Naive thymus-derived CD4-positive, alpha-beta T cell (primary cell): ENCODE measurements at regions not wholly inside any gene's neighbourhood (a gene's known extent, or its start where the extent isn't known, plus 50 kb on each side); places are given as distances from the start of the nearest gene placed in this dataset.
"Not testable (repeated sequence)": the region's sequence is repeated elsewhere in the genome, so short reads cannot be mapped to it uniquely, and the experiment has no call there.

Source experiments
- ATAC-seq: fragments of 150-1000 bp; cut with Tn5 transposase; 2 replicates; pipeline ENCODE4 v1.10.0; 2021; ENCODE audit warnings: mild to moderate bottlenecking, moderate library complexity
- CTCF ChIA-PET: fragments of 350-600 bp; sonication (Branson Sonifier 250); formaldehyde crosslinking; loops from one replicate; lab custom pipeline; 2021; ENCODE audit warnings: antibody characterized with exemption; lab: Charles Lee
- POLR2A ChIA-PET: fragments of 350-600 bp; sonication (Branson Sonifier 250); formaldehyde crosslinking; loops from one replicate; lab custom pipeline; 2021; ENCODE audit warnings: antibody characterized with exemption, inconsistent platforms; lab: Charles Lee
- DNase-seq, 9 donors: peaks; one replicate each; pipeline versions ENCODE4 v3.0.0 to v3.0.0-alpha.2; 2020 to 2022; ENCODE audit warnings: mixed read lengths in 1 of 9
- H3K27ac ChIP-seq: one replicate; pipeline ENCODE4 v1.7.0; 2013; ENCODE audit warnings: mild to moderate bottlenecking, low read depth, low read length, moderate library complexity
- H3K27me3 ChIP-seq, 2 donors: one replicate each; pipeline ENCODE4 v1.7.0; 2013; ENCODE audit warnings: low read length in 2 of 2, mild to moderate bottlenecking in 2 of 2, moderate library complexity in 2 of 2; ENCODE audit not compliant: control insufficient read depth in 2 of 2, insufficient read depth in 2 of 2
- H3K36me3 ChIP-seq, 3 experiments: 1 replicate in 2 of 3; 2 replicates in 1 of 3; pipeline ENCODE4 v1.7.0; 2013; ENCODE audit warnings: low read length in 3 of 3, mild to moderate bottlenecking in 3 of 3, moderate library complexity in 1 of 3; ENCODE audit not compliant: insufficient read depth in 3 of 3, control insufficient read depth in 2 of 3
- H3K4me1 ChIP-seq, 2 donors: one replicate each; pipeline ENCODE4 v1.7.0; 2013; ENCODE audit warnings: low read length in 2 of 2, mild to moderate bottlenecking in 2 of 2, moderate library complexity in 1 of 2; ENCODE audit not compliant: control insufficient read depth in 2 of 2, insufficient read depth in 2 of 2
- H3K4me3 ChIP-seq: 2 replicates; pipeline ENCODE4 v1.7.0; 2013; ENCODE audit warnings: mild to moderate bottlenecking, low read length
- H3K9me3 ChIP-seq, 3 experiments: 1 replicate in 2 of 3; 2 replicates in 1 of 3; pipeline ENCODE4 v1.7.0; 2013; ENCODE audit warnings: low read length in 3 of 3; ENCODE audit not compliant: control insufficient read depth in 2 of 3
- H3K27ac Mint-ChIP-seq, 9 donors: one replicate each; pipeline ENCODE4 v1.8.0; 2020 to 2022; ENCODE audit warnings: mixed read lengths in 9 of 9, mild to moderate bottlenecking in 8 of 9, moderate library complexity in 5 of 9, inconsistent platforms in 2 of 9
- H3K27me3 Mint-ChIP-seq, 5 donors: one replicate each; pipeline ENCODE4 v1.8.0; 2021 to 2022; ENCODE audit warnings: mixed read lengths in 5 of 5, mild to moderate bottlenecking in 1 of 5
- H3K36me3 Mint-ChIP-seq, 5 donors: one replicate each; pipeline ENCODE4 v1.8.0; 2020 to 2022; ENCODE audit warnings: mixed read lengths in 5 of 5, mild to moderate bottlenecking in 3 of 5, inconsistent platforms in 1 of 5
- H3K4me1 Mint-ChIP-seq, 7 donors: one replicate each; pipeline ENCODE4 v1.8.0; 2020 to 2022; ENCODE audit warnings: mixed read lengths in 7 of 7, mild to moderate bottlenecking in 3 of 7, inconsistent platforms in 1 of 7
- H3K4me3 Mint-ChIP-seq, 10 donors: one replicate each; pipeline ENCODE4 v1.8.0; 2020 to 2022; ENCODE audit warnings: mild to moderate bottlenecking in 10 of 10, mixed read lengths in 10 of 10, moderate library complexity in 6 of 10, inconsistent platforms in 2 of 10
- H3K9me3 Mint-ChIP-seq, 11 donors: one replicate each; pipeline ENCODE4 v1.8.0; 2020 to 2022; ENCODE audit warnings: mixed read lengths in 11 of 11, mild to moderate bottlenecking in 4 of 11, inconsistent platforms in 1 of 11, moderate library complexity in 1 of 11
- intact Hi-C, 2 donors: fragments of 100-400 bp; cut with micrococcal nuclease; formaldehyde crosslinking; loops; one replicate each; pipeline ENCODE4 v1.15.1; 2023

GRCh38 chr2:143841935-143842334 is 678.0 kb downstream of the ZEB2 start:
- POLR2A ChIA-PET = no interaction called here
- intact Hi-C loops = no loop called here
- Mint-ChIP-seq H3K4me3 (no peak overlapping the region), H3K27me3 (peaks cover 4 to 40% (median 21%) of the 10 kb centered on the region in 5 donors), H3K9me3 (peaks cover 0 to 4% (median 0%) of the 10 kb centered on the region in 11 donors), H3K27ac (no peak overlapping the region), H3K36me3 (no peaks in the 10 kb centered on the region), H3K4me1 (peaks cover 0 to 1% (median 0%) of the 10 kb centered on the region in 7 donors)
- H3K4me3 ChIP-seq = no peak overlapping the region
- H3K27ac ChIP-seq = no peak overlapping the region
- H3K36me3 ChIP-seq = no peaks in the 10 kb centered on the region
- no peaks in the 10 kb centered on the region for H3K4me1 ChIP-seq
- no peaks in the 10 kb centered on the region for H3K27me3 ChIP-seq
- DNase-seq (no peak), ATAC-seq (no peak)
- CTCF ChIA-PET = no interaction called here
- H3K9me3 ChIP-seq = no peaks in the 10 kb centered on the region

DNA sequence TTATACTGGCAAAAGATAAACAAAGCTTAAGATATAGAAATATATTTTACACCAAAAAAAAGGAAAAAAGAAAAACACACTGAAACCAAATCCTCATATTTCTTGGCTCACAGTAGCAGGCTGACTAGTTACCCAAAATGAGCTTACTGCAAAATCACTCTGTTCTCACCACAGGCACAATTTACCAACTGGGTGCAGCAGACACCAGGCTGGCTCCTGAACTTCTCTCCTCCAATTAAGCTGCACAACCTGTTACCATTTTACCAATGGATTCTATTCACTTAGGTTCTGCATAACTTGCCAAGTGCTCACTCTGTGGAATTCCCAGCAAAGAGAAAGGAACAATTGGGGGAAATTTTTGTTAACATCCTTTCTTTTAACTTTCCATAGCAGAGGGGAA is 679.3 kb downstream of the ZEB2 start:
- Mint-ChIP-seq H3K36me3 (no peaks in the 10 kb centered on the region), H3K9me3 (peaks cover 0 to 5% (median 0%) of the 10 kb centered on the region in 11 donors), H3K4me3 (no peak overlapping the region), H3K27ac (no peak overlapping the region), H3K27me3 (peaks cover 2 to 29% (median 18%) of the 10 kb centered on the region in 5 donors), H3K4me1 (no peaks in the 10 kb centered on the region)
- ATAC-seq (no peak), DNase-seq (no peak)
- no peak overlapping the region for H3K4me3 ChIP-seq
- CTCF ChIA-PET = no interaction called here
- no peaks in the 10 kb centered on the region for H3K4me1 ChIP-seq
- no peaks in the 10 kb centered on the region for H3K27me3 ChIP-seq
- H3K27ac ChIP-seq = no peak overlapping the region
- no peaks in the 10 kb centered on the region for H3K36me3 ChIP-seq
- intact Hi-C loops = no loop called here
- POLR2A ChIA-PET = interaction anchor here (0.6 kb wide), 1 partner anchor 562 kb away, joined by 3 read pairs; no protein-coding TSS in a partner anchor
- no peaks in the 10 kb centered on the region for H3K9me3 ChIP-seq

DNA sequence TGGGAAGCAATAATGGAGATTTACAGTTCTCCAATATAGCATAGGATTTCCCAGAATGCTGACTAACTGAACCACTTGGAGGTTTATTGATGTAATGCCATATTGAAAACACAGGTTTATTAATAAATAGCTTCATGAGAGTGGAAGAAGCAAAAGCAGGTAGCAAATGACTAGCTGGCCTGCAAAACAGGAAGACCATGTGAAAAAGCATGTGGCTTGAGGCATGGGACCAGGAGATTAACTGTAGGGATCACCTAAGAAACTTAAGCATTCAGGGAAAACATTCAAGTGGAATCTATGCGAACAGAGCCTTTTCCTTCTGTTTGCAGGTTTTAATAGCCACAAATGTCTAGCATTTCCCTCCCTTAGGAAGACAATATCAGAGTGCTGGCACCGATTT is 679.7 kb downstream of the ZEB2 start:
- Histone ChIP-seq H3K9me3 (no peaks in the 10 kb centered on the region), H3K4me3 (no peak overlapping the region), H3K27me3 (no peaks in the 10 kb centered on the region), H3K36me3 (no peaks in the 10 kb centered on the region), H3K4me1 (no peaks in the 10 kb centered on the region), H3K27ac (no peak overlapping the region)
- ATAC-seq (no peak), DNase-seq (no peak)
- Mint-ChIP-seq H3K27me3 (peaks cover 2 to 25% (median 18%) of the 10 kb centered on the region in 5 donors), H3K4me1 (no peaks in the 10 kb centered on the region), H3K4me3 (no peak overlapping the region), H3K9me3 (peaks cover 0 to 5% (median 0%) of the 10 kb centered on the region in 11 donors), H3K27ac (no peak overlapping the region), H3K36me3 (no peaks in the 10 kb centered on the region)
- ChIA-PET CTCF (no interaction called here), POLR2A (interaction anchor here (0.6 kb wide), 1 partner anchor 562 kb away, joined by 3 read pairs; no protein-coding TSS in a partner anchor)
- intact Hi-C loops = no loop called here

DNA sequence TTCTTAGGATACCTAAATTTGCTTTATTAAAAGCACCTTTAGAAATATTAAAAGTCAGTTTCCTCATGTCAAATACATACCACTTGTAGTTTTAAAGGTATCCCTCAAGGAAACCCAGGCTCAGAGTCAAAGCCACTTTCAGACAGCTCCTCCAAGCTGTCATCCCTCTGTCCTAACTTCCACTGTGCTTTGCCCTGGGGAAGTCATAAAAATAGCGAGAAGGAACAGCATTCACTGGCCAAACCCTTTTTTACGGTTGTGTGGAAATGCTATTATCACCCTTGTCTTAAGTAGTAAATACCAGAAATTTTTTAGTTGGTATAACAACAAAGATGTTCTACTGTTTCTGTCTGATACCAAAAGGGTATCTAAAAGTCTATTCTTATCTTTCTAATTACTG is 680.5 kb downstream of the ZEB2 start:
- H3K4me3 Mint-ChIP-seq = no peak overlapping the region
- H3K27me3 ChIP-seq = no peaks in the 10 kb centered on the region
- H3K36me3 Mint-ChIP-seq = no peaks in the 10 kb centered on the region

GRCh38 chr2:143837055-143837454 is 682.9 kb downstream of the ZEB2 start:
- peaks cover 0 to 11% (median 8%) of the 10 kb centered on the region in 5 donors for H3K27me3 Mint-ChIP-seq
- H3K27me3 ChIP-seq, H3K4me1 Mint-ChIP-seq, H3K36me3 ChIP-seq, H3K4me3 Mint-ChIP-seq, ATAC-seq, intact Hi-C loops, DNase-seq, H3K27ac ChIP-seq, H3K36me3 Mint-ChIP-seq, H3K9me3 ChIP-seq, H3K9me3 Mint-ChIP-seq, H3K27ac Mint-ChIP-seq, H3K4me1 ChIP-seq, POLR2A ChIA-PET, CTCF ChIA-PET, H3K4me3 ChIP-seq: not testable (repeated sequence)

More for the DNA sequence above, 680.5 kb downstream of the ZEB2 start:
- Histone ChIP-seq H3K4me1 (no peaks in the 10 kb centered on the region), H3K27ac (no peak overlapping the region), H3K36me3 (no peaks in the 10 kb centered on the region), H3K9me3 (no peaks in the 10 kb centered on the region), H3K4me3 (no peak overlapping the region)
- Mint-ChIP-seq H3K4me1 (no peaks in the 10 kb centered on the region), H3K27me3 (peaks cover 2 to 23% (median 18%) of the 10 kb centered on the region in 5 donors), H3K27ac (no peak overlapping the region), H3K9me3 (peaks cover 0 to 5% (median 0%) of the 10 kb centered on the region in 11 donors)
- POLR2A ChIA-PET = no interaction called here
- intact Hi-C loops = no loop called here
- DNase-seq = no peak
- CTCF ChIA-PET = no interaction called here
- no peak for ATAC-seq

GRCh38 chr2:143835481-143835880 is 684.4 kb downstream of the ZEB2 start:
- Histone ChIP-seq H3K9me3 (no peaks in the 10 kb centered on the region), H3K27ac (no peak overlapping the region), H3K27me3 (no peaks in the 10 kb centered on the region), H3K4me3 (no peak overlapping the region), H3K36me3 (no peaks in the 10 kb centered on the region), H3K4me1 (no peaks in the 10 kb centered on the region)
- POLR2A ChIA-PET = no interaction called here
- CTCF ChIA-PET = no interaction called here
- Mint-ChIP-seq H3K36me3 (no peaks in the 10 kb centered on the region), H3K4me1 (no peaks in the 10 kb centered on the region), H3K4me3 (no peak overlapping the region), H3K27me3 (peaks cover 0 to 11% (median 7%) of the 10 kb centered on the region in 5 donors), H3K9me3 (peaks cover 0 to 5% (median 0%) of the 10 kb centered on the region in 11 donors), H3K27ac (no peak overlapping the region)
- ATAC-seq (no peak), DNase-seq (no peak)
- intact Hi-C loops = no loop called here

- Histone ChIP-seq H3K27me3 (no peaks in the 10 kb centered on the region), H3K4me3 (no peak overlapping the region), H3K4me1 (no peaks in the 10 kb centered on the region), H3K9me3 (no peaks in the 10 kb centered on the region), H3K36me3 (no peaks in the 10 kb centered on the region), H3K27ac (no peak overlapping the region)
- H3K4me1 Mint-ChIP-seq = no peaks in the 10 kb centered on the region
- peaks cover 0 to 8% (median 0%) of the 10 kb centered on the region in 5 donors for H3K27me3 Mint-ChIP-seq
- no peaks in the 10 kb centered on the region for H3K36me3 Mint-ChIP-seq
- ChIA-PET CTCF (no interaction called here), POLR2A (no interaction called here)
- H3K27ac Mint-ChIP-seq = no peak overlapping the region
- no peak overlapping the region for H3K4me3 Mint-ChIP-seq
- intact Hi-C loops = no loop called here
- ATAC-seq (no peak), DNase-seq (no peak)
- H3K9me3 Mint-ChIP-seq = peaks cover 0 to 5% (median 0%) of the 10 kb centered on the region in 11 donors
These were observed 686.8 kb downstream of the ZEB2 start for GRCh38 chr2:143833015-143833660.
